ENCODE measurements at regions not wholly inside any gene's neighbourhood (a gene's known extent, or its start where the extent isn't known, plus 50 kb on each side); places are given as distances from the start of the nearest gene placed in this dataset.

DNA sequence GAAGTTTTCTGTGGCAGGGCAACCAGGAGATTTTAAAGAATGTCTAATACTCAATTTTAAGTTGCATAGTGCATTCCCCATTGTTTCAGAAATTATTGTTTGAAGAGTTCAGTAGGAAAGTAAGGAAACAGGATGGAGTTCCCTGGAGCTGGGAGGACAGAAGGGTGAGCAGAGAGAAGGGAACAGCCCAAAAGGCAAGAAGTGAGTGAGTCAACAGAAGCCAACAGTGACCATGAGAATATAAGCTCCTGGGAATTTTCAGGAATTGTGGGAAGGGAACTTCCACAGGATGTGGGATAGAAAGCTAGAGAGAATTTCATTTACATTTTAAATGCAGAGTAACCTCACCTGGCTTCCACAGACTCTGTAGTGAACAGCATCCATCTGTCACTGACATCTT lies 268.1 kb upstream of the ATP5MC3 start:
- H3K9me3 Mint-ChIP-seq (ENCODE audit: unreplicated experiment): no peaks in the 10 kb centered on the region
- no peak for TF ChIP-seq CTCF (IDR thresholded peaks at IDR 0.05; ENCODE audit: insufficient read depth, low read depth, low read length)
- no peak for TF ChIP-seq EZH2 (IDR thresholded peaks at IDR 0.05; ENCODE audit: insufficient read depth, low read length)
- no peaks in the 10 kb centered on the region for H3K27me3 Mint-ChIP-seq (ENCODE audit: low read depth, unreplicated experiment)

GRCh38 chr2:175446201-175446600 lies 264.7 kb upstream of the ATP5MC3 start:
- DNase-seq (ENCODE audit: low read depth) (no peak), FAIRE-seq (no peak)
- no peak overlapping the region for H3K4me3 ChIP-seq (ENCODE audit: insufficient read depth, low read depth, low read length)
- no peaks in the 10 kb centered on the region for H4K20me1 ChIP-seq (ENCODE audit: insufficient read depth, low read length)
- no peak overlapping the region for H2AFZ ChIP-seq (ENCODE audit: low read depth, low read length)
- no peaks in the 10 kb centered on the region for H3K36me3 Mint-ChIP-seq (ENCODE audit: low read depth, unreplicated experiment)
- H3K9ac ChIP-seq (ENCODE audit: low read length): no peak overlapping the region
- no peaks in the 10 kb centered on the region for H3K4me1 ChIP-seq (ENCODE audit: insufficient read depth, low read length)
- H3K27ac Mint-ChIP-seq (ENCODE audit: unreplicated experiment): no peak overlapping the region
- no peaks in the 10 kb centered on the region for H3K27me3 ChIP-seq (ENCODE audit: insufficient read depth, low read length)
- H3K9me3 Mint-ChIP-seq (ENCODE audit: unreplicated experiment): no peaks in the 10 kb centered on the region
- no peak overlapping the region for H3K4me3 Mint-ChIP-seq (ENCODE audit: unreplicated experiment)
- H3K9me3 ChIP-seq (ENCODE audit: insufficient read depth, low read depth, low read length): no peaks in the 10 kb centered on the region
- H3K27ac ChIP-seq (ENCODE audit: low read depth, low read length): no peak overlapping the region
- H3K4me2 ChIP-seq (ENCODE audit: low read length): no peak overlapping the region
- H3K36me3 ChIP-seq (ENCODE audit: insufficient read depth, low read length): no peaks in the 10 kb centered on the region
- peaks cover 2% of the 10 kb centered on the region for H3K4me1 Mint-ChIP-seq (ENCODE audit: low read depth, unreplicated experiment)
- TF ChIP-seq CTCF (IDR thresholded peaks at IDR 0.05; ENCODE audit: insufficient read depth, low read depth, low read length): no peak
- no peak for TF ChIP-seq EZH2 (IDR thresholded peaks at IDR 0.05; ENCODE audit: insufficient read depth, low read length)
- no peaks in the 10 kb centered on the region for H3K79me2 ChIP-seq (ENCODE audit: insufficient read depth, low read length)
- H3K27me3 Mint-ChIP-seq (ENCODE audit: low read depth, unreplicated experiment): no peaks in the 10 kb centered on the region

More for the DNA sequence above, 268.1 kb upstream of the ATP5MC3 start:
- H3K27ac ChIP-seq (ENCODE audit: low read depth, low read length): no peak overlapping the region
- H4K20me1 ChIP-seq (ENCODE audit: insufficient read depth, low read length): no peaks in the 10 kb centered on the region
- DNase-seq (ENCODE audit: low read depth): no peak
- H3K9ac ChIP-seq (ENCODE audit: low read length): no peak overlapping the region
- Mint-ChIP-seq H3K36me3 (ENCODE audit: low read depth, unreplicated experiment) (no peaks in the 10 kb centered on the region), H3K4me3 (ENCODE audit: unreplicated experiment) (no peak overlapping the region), H3K27ac (ENCODE audit: unreplicated experiment) (no peak overlapping the region), H3K4me1 (ENCODE audit: low read depth, unreplicated experiment) (peaks cover 2% of the 10 kb centered on the region)
- no peaks in the 10 kb centered on the region for H3K27me3 ChIP-seq (ENCODE audit: insufficient read depth, low read length)
- H2AFZ ChIP-seq (ENCODE audit: low read depth, low read length): no peak overlapping the region
- H3K4me1 ChIP-seq (ENCODE audit: insufficient read depth, low read length): no peaks in the 10 kb centered on the region
- no peak for FAIRE-seq
- H3K4me2 ChIP-seq (ENCODE audit: low read length): no peak overlapping the region
- H3K79me2 ChIP-seq (ENCODE audit: insufficient read depth, low read length): no peaks in the 10 kb centered on the region
- no peaks in the 10 kb centered on the region for H3K36me3 ChIP-seq (ENCODE audit: insufficient read depth, low read length)
- H3K4me3 ChIP-seq (ENCODE audit: insufficient read depth, low read depth, low read length): no peak overlapping the region
- no peaks in the 10 kb centered on the region for H3K9me3 ChIP-seq (ENCODE audit: insufficient read depth, low read depth, low read length)

DNA sequence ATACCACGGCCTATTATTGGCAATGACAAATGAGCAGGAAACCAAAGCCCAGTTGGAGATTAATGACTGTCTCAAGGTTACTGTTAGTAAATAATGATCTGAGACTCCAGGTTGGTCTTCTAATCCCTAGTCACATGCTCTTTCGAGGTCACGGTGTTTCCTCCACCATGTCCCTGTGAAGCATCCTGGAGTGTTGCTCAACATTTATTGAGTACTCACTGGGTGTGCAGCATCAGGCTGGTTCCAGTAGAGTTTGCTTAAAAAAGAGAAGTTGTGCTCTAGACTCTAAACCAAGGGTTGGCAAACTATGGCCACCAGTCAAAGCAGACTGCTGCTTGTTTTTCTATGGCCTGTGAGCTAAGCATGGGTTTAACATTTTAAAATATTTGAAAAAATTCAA lies 263.8 kb upstream of the ATP5MC3 start:
- TF ChIP-seq EZH2 (IDR thresholded peaks at IDR 0.05; ENCODE audit: insufficient read depth, low read length): no peak
- TF ChIP-seq CTCF (IDR thresholded peaks at IDR 0.05; ENCODE audit: insufficient read depth, low read depth, low read length): no peak

More for the DNA sequence above, 263.8 kb upstream of the ATP5MC3 start:
- no peaks in the 10 kb centered on the region for H4K20me1 ChIP-seq (ENCODE audit: insufficient read depth, low read length)
- H2AFZ ChIP-seq (ENCODE audit: low read depth, low read length): no peak overlapping the region
- no peak for DNase-seq (ENCODE audit: low read depth)
- Mint-ChIP-seq H3K27me3 (ENCODE audit: low read depth, unreplicated experiment) (peaks cover 2% of the 10 kb centered on the region), H3K9me3 (ENCODE audit: unreplicated experiment) (no peaks in the 10 kb centered on the region), H3K4me3 (ENCODE audit: unreplicated experiment) (no peak overlapping the region), H3K27ac (ENCODE audit: unreplicated experiment) (no peak overlapping the region), H3K4me1 (ENCODE audit: low read depth, unreplicated experiment) (peaks cover 2% of the 10 kb centered on the region), H3K36me3 (ENCODE audit: low read depth, unreplicated experiment) (no peaks in the 10 kb centered on the region)
- no peak overlapping the region for H3K4me3 ChIP-seq (ENCODE audit: insufficient read depth, low read depth, low read length)
- H3K9me3 ChIP-seq (ENCODE audit: insufficient read depth, low read depth, low read length): no peaks in the 10 kb centered on the region
- no peaks in the 10 kb centered on the region for H3K4me1 ChIP-seq (ENCODE audit: insufficient read depth, low read length)
- H3K36me3 ChIP-seq (ENCODE audit: insufficient read depth, low read length): no peaks in the 10 kb centered on the region
- H3K27ac ChIP-seq (ENCODE audit: low read depth, low read length): no peak overlapping the region
- H3K4me2 ChIP-seq (ENCODE audit: low read length): no peak overlapping the region
- no peaks in the 10 kb centered on the region for H3K27me3 ChIP-seq (ENCODE audit: insufficient read depth, low read length)
- no peaks in the 10 kb centered on the region for H3K79me2 ChIP-seq (ENCODE audit: insufficient read depth, low read length)
- no peak for FAIRE-seq
- no peak overlapping the region for H3K9ac ChIP-seq (ENCODE audit: low read length)
